ENCODE measurements at regions not wholly inside any gene's neighbourhood (a gene's known extent, or its start where the extent isn't known, plus 50 kb on each side); places are given as distances from the start of the nearest gene placed in this dataset.
"Not testable (repeated sequence)": the region's sequence is repeated elsewhere in the genome, so short reads cannot be mapped to it uniquely, and the experiment has no call there.

DNA sequence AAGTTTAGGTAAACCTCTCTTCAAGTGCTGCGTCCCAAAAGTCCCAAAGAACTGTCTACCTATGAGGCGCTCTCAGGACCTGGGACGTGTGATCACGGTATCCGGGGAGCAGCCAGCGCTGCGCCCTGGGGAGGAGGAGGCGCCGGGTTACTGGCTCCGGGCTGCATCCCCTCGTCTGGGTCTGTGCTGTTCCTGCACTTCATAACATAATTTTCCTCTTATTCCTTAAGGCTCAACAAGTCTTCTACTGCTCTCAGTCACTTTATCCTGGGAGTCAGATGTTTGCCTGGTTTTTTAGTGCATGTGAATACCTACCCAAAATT, 629.3 kb downstream of the PRIM2 start:
- TF ChIP-seq, protein P1, sequence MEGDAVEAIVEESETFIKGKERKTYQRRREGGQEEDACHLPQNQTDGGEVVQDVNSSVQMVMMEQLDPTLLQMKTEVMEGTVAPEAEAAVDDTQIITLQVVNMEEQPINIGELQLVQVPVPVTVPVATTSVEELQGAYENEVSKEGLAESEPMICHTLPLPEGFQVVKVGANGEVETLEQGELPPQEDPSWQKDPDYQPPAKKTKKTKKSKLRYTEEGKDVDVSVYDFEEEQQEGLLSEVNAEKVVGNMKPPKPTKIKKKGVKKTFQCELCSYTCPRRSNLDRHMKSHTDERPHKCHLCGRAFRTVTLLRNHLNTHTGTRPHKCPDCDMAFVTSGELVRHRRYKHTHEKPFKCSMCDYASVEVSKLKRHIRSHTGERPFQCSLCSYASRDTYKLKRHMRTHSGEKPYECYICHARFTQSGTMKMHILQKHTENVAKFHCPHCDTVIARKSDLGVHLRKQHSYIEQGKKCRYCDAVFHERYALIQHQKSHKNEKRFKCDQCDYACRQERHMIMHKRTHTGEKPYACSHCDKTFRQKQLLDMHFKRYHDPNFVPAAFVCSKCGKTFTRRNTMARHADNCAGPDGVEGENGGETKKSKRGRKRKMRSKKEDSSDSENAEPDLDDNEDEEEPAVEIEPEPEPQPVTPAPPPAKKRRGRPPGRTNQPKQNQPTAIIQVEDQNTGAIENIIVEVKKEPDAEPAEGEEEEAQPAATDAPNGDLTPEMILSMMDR (IDR thresholded peaks at IDR 0.05 in 4 of 5, conservative IDR thresholded peaks at IDR 0.05 in 1 of 5): not testable (repeated sequence)
- not testable (repeated sequence) for TF ChIP-seq POLR2A (IDR thresholded peaks at IDR 0.05)

Data from gastrocnemius medialis (tissue), 4 donors.